B cell (primary cell): ENCODE measurements at regions not wholly inside any gene's neighbourhood (a gene's known extent, or its start where the extent isn't known, plus 50 kb on each side); places are given as distances from the start of the nearest gene placed in this dataset.

ENCODE experiments used
- ATAC-seq: fragments of 200-7000 bp; cut with Tn5 transposase; one replicate; pipeline ENCODE4 v1.10.0; 2021; ENCODE audit warnings: low read depth, mild to moderate bottlenecking, moderate number of reproducible peaks, moderate library complexity
- CTCF ChIA-PET: fragments of 350-600 bp; sonication (Branson Sonifier 250); formaldehyde crosslinking; loops from one replicate; lab custom pipeline; 2021; ENCODE audit warnings: antibody characterized with exemption, inconsistent platforms; lab: Charles Lee
- POLR2A ChIA-PET: fragments of 350-600 bp; sonication (Branson Sonifier 250); formaldehyde crosslinking; loops from one replicate; lab custom pipeline; 2021; ENCODE audit warnings: antibody characterized with exemption; lab: Charles Lee
- DNase-seq: peaks from one replicate; pipeline ENCODE4 v3.0.0; 2013
- H2AFZ ChIP-seq: 2 replicates; pipeline ENCODE4 v1.6.1; 2012; ENCODE audit warnings: mild to moderate bottlenecking, low read depth, low read length; ENCODE audit not compliant: insufficient read depth, poor library complexity, severe bottlenecking
- H3K27ac ChIP-seq, 2 donors: 1 replicate in 1 of 2; 2 replicates in 1 of 2; pipeline ENCODE4 v1.5.1; 2012 to 2013; ENCODE audit warnings: low read length in 2 of 2, mild to moderate bottlenecking in 2 of 2, moderate library complexity in 1 of 2
- H3K27me3 ChIP-seq, 4 experiments: fragments of 200-600 bp in 1 of 4; sonication (generic) in 1 of 4; replicated peaks in 1 of 4; 1 replicate in 2 of 4; 2 replicates in 2 of 4; pipeline versions ENCODE4 v1.6.1 to v1.7.0; 2013 to 2016; ENCODE audit warnings: low read length in 3 of 4, mild to moderate bottlenecking in 2 of 4, mixed read lengths in 1 of 4, moderate library complexity in 1 of 4; ENCODE audit not compliant: insufficient read depth in 4 of 4, control insufficient read depth in 3 of 4; ENCODE audit errors: control extremely low read depth in 1 of 4
- H3K36me3 ChIP-seq, 2 experiments: replicated peaks in 1 of 2; 1 replicate in 1 of 2; 2 replicates in 1 of 2; pipeline versions ENCODE4 v1.6.1 to v1.7.1; 2013; ENCODE audit warnings: low read length in 1 of 2; ENCODE audit not compliant: insufficient read depth in 2 of 2, control insufficient read depth in 1 of 2; ENCODE audit errors: control extremely low read depth in 1 of 2, extremely low read depth in 1 of 2
- H3K4me1 ChIP-seq, 2 donors: fragments of 200-600 bp in 1 of 2; sonication (generic) in 1 of 2; 1 replicate in 1 of 2; 2 replicates in 1 of 2; pipeline versions ENCODE4 v1.5.1 to v1.6.1; 2013 to 2017; ENCODE audit warnings: low read length in 2 of 2; ENCODE audit not compliant: control insufficient read depth in 2 of 2, insufficient read depth in 2 of 2
- H3K4me2 ChIP-seq: replicated peaks from 2 replicates; pipeline ENCODE3; 2012; ENCODE audit warnings: mild to moderate bottlenecking, low read depth, low read length; ENCODE audit not compliant: poor library complexity, severe bottlenecking
- H3K4me3 ChIP-seq, 5 experiments: fragments of 200-600 bp in 1 of 5; sonication (generic) in 1 of 5; 1 replicate in 3 of 5; 2 replicates in 2 of 5; pipeline versions ENCODE4 v1.5.1 to v1.7.0; 2011 to 2016; ENCODE audit warnings: low read length in 4 of 5, mild to moderate bottlenecking in 4 of 5, low read depth in 2 of 5, control low read depth in 1 of 5, moderate library complexity in 1 of 5; ENCODE audit not compliant: insufficient read depth in 1 of 5; ENCODE audit errors: control extremely low read depth in 1 of 5, extremely low read depth in 1 of 5
- H3K79me2 ChIP-seq: fragments of 200-600 bp; sonication (generic); one replicate; pipeline ENCODE4 v1.6.0; 2016; ENCODE audit warnings: low read length; ENCODE audit not compliant: control insufficient read depth, insufficient read depth
- H3K9ac ChIP-seq: fragments of 200-600 bp; sonication (generic); 2 replicates; pipeline ENCODE4 v1.6.1; 2017; ENCODE audit warnings: mild to moderate bottlenecking, low read length, moderate library complexity
- H3K9me3 ChIP-seq, 3 donors: one replicate each; pipeline versions ENCODE4 v1.6.1 to v1.7.1; 2013; ENCODE audit warnings: low read length in 2 of 3; ENCODE audit not compliant: control insufficient read depth in 2 of 3, insufficient read depth in 1 of 3; ENCODE audit errors: control extremely low read depth in 1 of 3
- H4K20me1 ChIP-seq: 2 replicates; pipeline ENCODE4 v1.6.0; 2012; ENCODE audit warnings: mild to moderate bottlenecking, low read length; ENCODE audit not compliant: insufficient read depth, control insufficient read depth, poor library complexity, severe bottlenecking
- H3K27ac Mint-ChIP-seq: one replicate; pipeline ENCODE4 v1.8.0; 2021; ENCODE audit warnings: mixed read lengths
- H3K27me3 Mint-ChIP-seq: one replicate; pipeline ENCODE4 v1.8.0; 2021; ENCODE audit warnings: mixed read lengths
- H3K4me1 Mint-ChIP-seq: one replicate; pipeline ENCODE4 v1.8.0; 2021; ENCODE audit warnings: mixed read lengths
- H3K4me3 Mint-ChIP-seq: one replicate; pipeline ENCODE4 v1.8.0; 2021; ENCODE audit warnings: mixed read lengths
- H3K9me3 Mint-ChIP-seq: one replicate; pipeline ENCODE4 v1.8.0; 2022; ENCODE audit warnings: mixed read lengths; ENCODE audit not compliant: insufficient read depth
- CTCF ChIP-seq: fragments of 200-600 bp; IDR thresholded peaks from one replicate; pipeline ENCODE4 v1.8.0; 2022; ENCODE audit warnings: antibody characterized with exemption, mild to moderate bottlenecking
- EZH2 ChIP-seq: IDR thresholded peaks from 2 replicates; pipeline ENCODE4 v1.6.1; 2012; ENCODE audit warnings: borderline replicate concordance, low read depth, mild to moderate bottlenecking, moderate library complexity, low read length; ENCODE audit not compliant: insufficient read depth, poor library complexity, severe bottlenecking
- WGBS: methylation state at CpG from one replicate; pipeline ENCODE4 v1.1.5; 2013; ENCODE audit warnings: missing lambda C conversion rate; ENCODE audit not compliant: insufficient coverage; 5-methylcytosine and 5-hydroxymethylcytosine counted together
- intact Hi-C: fragments of 100-400 bp; cut with micrococcal nuclease; formaldehyde crosslinking; loops from one replicate; pipeline ENCODE4 v1.10.0; 2022

DNA sequence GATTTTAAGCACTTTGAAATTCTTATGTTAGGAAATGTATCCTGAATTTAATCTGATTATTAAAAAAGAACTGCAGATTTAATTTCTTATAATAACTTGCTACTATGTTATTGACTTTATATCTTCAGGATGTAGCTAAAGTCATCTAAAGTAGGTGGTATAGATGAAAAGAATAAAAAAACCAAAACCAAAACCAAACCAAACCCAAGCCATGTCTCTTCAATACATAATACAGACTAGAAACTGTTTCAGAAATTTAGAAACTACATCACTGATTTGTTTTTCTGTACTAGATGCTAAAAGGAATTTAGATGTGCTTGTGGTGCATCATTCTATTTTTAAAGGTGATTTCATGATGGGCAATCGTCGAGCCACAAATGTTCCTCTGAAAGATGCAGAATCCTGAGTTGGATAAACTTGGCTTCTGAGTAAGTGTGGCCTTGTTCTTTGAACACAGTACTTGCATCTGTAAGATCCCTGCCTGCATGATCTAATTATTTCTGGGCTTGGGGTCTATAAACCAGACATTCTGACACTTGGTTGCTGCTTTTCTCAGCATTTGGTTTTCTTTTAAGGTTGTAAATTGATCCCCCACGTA lies 287.1 kb upstream of the SUCLG2 start:
- Histone ChIP-seq H3K79me2 (no peaks in the 10 kb centered on the region), H3K36me3 (no peaks in the 10 kb centered on the region), H3K9ac (no peak overlapping the region), H3K4me2 (no peak overlapping the region), H3K4me1 (no peaks in the 10 kb centered on the region), H3K27me3 (no peaks in the 10 kb centered on the region), H2AFZ (no peak overlapping the region), H3K4me3 (no peak overlapping the region), H3K9me3 (no peaks in the 10 kb centered on the region), H4K20me1 (no peaks in the 10 kb centered on the region), H3K27ac (no peak overlapping the region)
- no peak overlapping the region for H3K4me3 Mint-ChIP-seq
- CTCF ChIA-PET, result interaction anchor here (0.6 kb wide), 1 partner anchor 562 kb away, joined by 3 read pairs; no protein-coding TSS in a partner anchor
- H3K27ac Mint-ChIP-seq, result no peak overlapping the region
- no peaks in the 10 kb centered on the region for H3K4me1 Mint-ChIP-seq
- WGBS, result 100% methylated on average over 2 of the region's 3 CpGs
- ATAC-seq, result no peak
- intact Hi-C loops, result no loop called here
- no peak for DNase-seq
- no peak for TF ChIP-seq CTCF
- no peak for TF ChIP-seq EZH2
- H3K9me3 Mint-ChIP-seq, result no peaks in the 10 kb centered on the region
- POLR2A ChIA-PET, result no interaction called here
- peaks cover 5% of the 10 kb centered on the region for H3K27me3 Mint-ChIP-seq

DNA sequence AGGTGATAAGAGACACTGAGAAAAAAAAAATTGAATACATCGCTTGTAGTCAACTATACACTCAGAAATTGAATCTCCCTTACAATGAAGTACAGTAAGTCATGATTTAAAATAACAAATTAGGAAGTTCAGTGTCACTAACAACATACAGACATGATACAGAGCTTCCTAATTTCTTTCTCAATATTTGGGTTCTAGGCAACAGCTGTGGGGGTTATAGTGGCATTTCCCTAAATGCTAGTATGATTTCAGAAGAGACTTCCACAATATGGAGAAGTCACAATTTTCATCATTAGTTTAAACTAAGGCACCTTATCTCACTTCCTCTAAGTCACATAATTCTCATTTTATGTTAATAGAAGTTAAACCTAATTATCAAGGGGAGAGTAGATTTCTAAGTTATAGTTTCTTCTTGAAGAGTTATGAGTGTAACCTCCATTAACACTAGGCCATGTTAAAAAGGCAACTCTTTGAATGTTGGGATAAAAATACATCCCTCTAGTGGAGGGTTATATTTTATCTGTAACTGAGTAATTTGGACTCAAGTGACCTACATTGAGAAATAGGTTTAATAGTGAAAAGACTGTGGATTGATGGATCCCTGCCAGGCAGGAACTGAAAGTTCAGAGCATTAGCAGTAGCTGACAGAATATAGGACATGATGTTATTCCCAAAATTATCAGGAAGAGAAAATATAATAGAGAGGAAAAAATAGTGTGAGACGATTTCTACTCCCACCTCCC lies 286.0 kb upstream of the SUCLG2 start:
- ChIA-PET POLR2A (no interaction called here), CTCF (interaction anchor here (0.6 kb wide), 1 partner anchor 561 kb away, joined by 3 read pairs; no protein-coding TSS in a partner anchor)
- no peak for TF ChIP-seq CTCF
- TF ChIP-seq EZH2, result no peak
- H4K20me1 ChIP-seq, result no peaks in the 10 kb centered on the region
- H3K4me3 Mint-ChIP-seq, result no peak overlapping the region
- H3K36me3 ChIP-seq, result no peaks in the 10 kb centered on the region
- no peak overlapping the region for H2AFZ ChIP-seq
- no peaks in the 10 kb centered on the region for H3K4me1 Mint-ChIP-seq
- no peaks in the 10 kb centered on the region for H3K4me1 ChIP-seq
- no peak overlapping the region for H3K27ac ChIP-seq
- no peaks in the 10 kb centered on the region for H3K79me2 ChIP-seq
- peaks cover 3% of the 10 kb centered on the region for H3K9me3 Mint-ChIP-seq
- no peak overlapping the region for H3K27ac Mint-ChIP-seq
- no peak overlapping the region for H3K4me2 ChIP-seq
- ATAC-seq (no peak), DNase-seq (no peak)
- H3K27me3 Mint-ChIP-seq, result peaks cover 2% of the 10 kb centered on the region
- no peak overlapping the region for H3K4me3 ChIP-seq
- H3K9me3 ChIP-seq, result peaks cover 0 to 2% (median 0%) of the 10 kb centered on the region in 3 donors
- intact Hi-C loops, result no loop called here
- H3K27me3 ChIP-seq, result no peaks in the 10 kb centered on the region
- no peak overlapping the region for H3K9ac ChIP-seq
- no CpG with 5 or more reads among the region's 2 CpGs for WGBS
